ENCODE measurements at regions not wholly inside any gene's neighbourhood (a gene's known extent, or its start where the extent isn't known, plus 50 kb on each side); places are given as distances from the start of the nearest gene placed in this dataset.
"Not testable (repeated sequence)": the region's sequence is repeated elsewhere in the genome, so short reads cannot be mapped to it uniquely, and the experiment has no call there.

GRCh38 chr6:141780296-141780695, 352.4 kb upstream of the GJE1 start:
- DNase-seq (ENCODE audit: low spot score) = no peak

- no peak for DNase-seq (ENCODE audit: low spot score)
Observed at GRCh38 chr6:141764388-141764787, 368.3 kb upstream of the GJE1 start.

- no peak for DNase-seq (ENCODE audit: low spot score)
Observed at GRCh38 chr6:141758430-141758829, 374.3 kb upstream of the GJE1 start.

GRCh38 chr6:141753180-141753579, 379.5 kb upstream of the GJE1 start:
- no peak for DNase-seq (ENCODE audit: low spot score)

GRCh38 chr6:141752677-141753076, 380.0 kb upstream of the GJE1 start:
- no peak for DNase-seq (ENCODE audit: low spot score)

GRCh38 chr6:141746324-141746723, 386.4 kb upstream of the GJE1 start:
- not testable (repeated sequence) for DNase-seq (ENCODE audit: low spot score)

GRCh38 chr6:141744971-141745370, 387.8 kb upstream of the GJE1 start:
- DNase-seq (ENCODE audit: low spot score) = no peak

- no peak for DNase-seq (ENCODE audit: low spot score)
Observed at GRCh38 chr6:141744194-141744925, 388.4 kb upstream of the GJE1 start.

- DNase-seq (ENCODE audit: low spot score) = no peak
Observed at GRCh38 chr6:141736104-141736503, 396.6 kb upstream of the GJE1 start.

- no peak for DNase-seq (ENCODE audit: low spot score)
Observed at GRCh38 chr6:141735126-141735525, 397.6 kb upstream of the GJE1 start.

GRCh38 chr6:141734071-141734840, 398.5 kb upstream of the GJE1 start:
- no peak for DNase-seq (ENCODE audit: low spot score)

- DNase-seq (ENCODE audit: low spot score) = no peak
Observed at GRCh38 chr6:141729146-141729545, 403.6 kb upstream of the GJE1 start.

GRCh38 chr6:141728330-141728729, 404.4 kb upstream of the GJE1 start:
- no peak for DNase-seq (ENCODE audit: low spot score)

- peak; percentile 37 for DNase-seq (ENCODE audit: low spot score)
Observed at GRCh38 chr6:141726248-141726647, 406.5 kb upstream of the GJE1 start.

- DNase-seq (ENCODE audit: low spot score) = no peak
Observed at GRCh38 chr6:141724731-141725130, 408.0 kb upstream of the GJE1 start.

GRCh38 chr6:141719476-141719875, 413.2 kb upstream of the GJE1 start:
- DNase-seq (ENCODE audit: low spot score) = no peak

- DNase-seq (ENCODE audit: low spot score) = no peak
Observed at GRCh38 chr6:141705431-141705830, 427.3 kb upstream of the GJE1 start.

GRCh38 chr6:141704151-141704550, 428.6 kb upstream of the GJE1 start:
- DNase-seq (ENCODE audit: low spot score) = no peak

- no peak for DNase-seq (ENCODE audit: low spot score)
Observed at GRCh38 chr6:141701732-141702131, 431.0 kb upstream of the GJE1 start.

GRCh38 chr6:141700819-141701218, 431.9 kb upstream of the GJE1 start:
- DNase-seq (ENCODE audit: low spot score) = no peak

- no peak for DNase-seq (ENCODE audit: low spot score)
Observed at GRCh38 chr6:141688916-141689315, 443.8 kb upstream of the GJE1 start.

- DNase-seq (ENCODE audit: low spot score) = no peak
Observed at GRCh38 chr6:141685416-141685815, 447.3 kb upstream of the GJE1 start.

- no peak for DNase-seq (ENCODE audit: low spot score)
Observed at GRCh38 chr6:141682391-141682790, 450.3 kb upstream of the GJE1 start.

All from D341Med (cell line).